Esophagus squamous epithelium (tissue), 4 donors: ENCODE measurements at regions not wholly inside any gene's neighbourhood (a gene's known extent, or its start where the extent isn't known, plus 50 kb on each side); places are given as distances from the start of the nearest gene placed in this dataset.

ENCODE experiments used
- CTCF ChIP-seq, 6 experiments: fragments of 450-650 bp in 4 of 6; fragments of 200-600 bp in 2 of 6; sonication (generic) in 2 of 6; IDR thresholded peaks; one replicate each; pipeline ENCODE4 v1.5.1; 2016 to 2019; ENCODE audit warnings: antibody characterized with exemption in 6 of 6, mild to moderate bottlenecking in 4 of 6, moderate library complexity in 4 of 6
- POLR2A ChIP-seq, 4 donors: fragments of 450-650 bp; IDR thresholded peaks; one replicate each; pipeline ENCODE4 v1.6.1; 2017; ENCODE audit warnings: antibody characterized with exemption in 4 of 4, mild to moderate bottlenecking in 4 of 4, moderate library complexity in 3 of 4

GRCh38 chr18:42563995-42564394 lies 551.5 kb downstream of the RIT2 start:
- TF ChIP-seq CTCF (IDR thresholded peaks at IDR 0.05) (no peak), POLR2A (IDR thresholded peaks at IDR 0.05) (no peak)
